SJCRH30 (cell line): ENCODE measurements at regions not wholly inside any gene's neighbourhood (a gene's known extent, or its start where the extent isn't known, plus 50 kb on each side); places are given as distances from the start of the nearest gene placed in this dataset.

ENCODE experiments used
- DNase-seq, 2 experiments: peaks; one replicate each; pipeline ENCODE4 v3.0.0-alpha.2; 2015 to 2020
- H3K27ac ChIP-seq: fragments of 250-450 bp; sonication (Bioruptor Pico); 2 replicates; pipeline ENCODE4 v1.5.1; 2020; ENCODE audit warnings: mild to moderate bottlenecking, moderate library complexity
- H3K27me3 ChIP-seq: fragments of 250-450 bp; sonication (Bioruptor Pico); 2 replicates; pipeline ENCODE4 v1.5.1; 2020; ENCODE audit warnings: mild to moderate bottlenecking, moderate library complexity
- H3K36me3 ChIP-seq: fragments of 250-450 bp; sonication (Bioruptor Pico); 2 replicates; pipeline ENCODE4 v1.5.1; 2020; ENCODE audit warnings: mild to moderate bottlenecking, moderate library complexity
- H3K4me1 ChIP-seq: fragments of 250-450 bp; sonication (Bioruptor Pico); 2 replicates; pipeline ENCODE4 v1.5.1; 2020; ENCODE audit warnings: mild to moderate bottlenecking, moderate library complexity
- H3K4me3 ChIP-seq: fragments of 250-450 bp; sonication (Bioruptor Pico); 2 replicates; pipeline ENCODE4 v1.5.1; 2020; ENCODE audit warnings: mild to moderate bottlenecking, moderate library complexity
- H3K9me3 ChIP-seq: fragments of 250-450 bp; sonication (Bioruptor Pico); replicated peaks from 2 replicates; pipeline ENCODE4 v1.5.1; 2020; ENCODE audit warnings: mild to moderate bottlenecking, moderate library complexity

GRCh38 chr5:97657239-97657638, 474.2 kb upstream of the RIOK2 start:
- Histone ChIP-seq H3K4me3 (no peak overlapping the region), H3K27me3 (no peaks in the 10 kb centered on the region), H3K36me3 (no peaks in the 10 kb centered on the region), H3K9me3 (no peaks in the 10 kb centered on the region), H3K4me1 (no peaks in the 10 kb centered on the region), H3K27ac (no peak overlapping the region)
- no peak for DNase-seq

- Histone ChIP-seq H3K36me3 (no peaks in the 10 kb centered on the region), H3K9me3 (no peaks in the 10 kb centered on the region), H3K27ac (no peak overlapping the region), H3K27me3 (no peaks in the 10 kb centered on the region), H3K4me1 (no peaks in the 10 kb centered on the region), H3K4me3 (no peak overlapping the region)
- DNase-seq, result no peak
Observed at GRCh38 chr5:97658116-97658900, 475.3 kb upstream of the RIOK2 start.

- no peaks in the 10 kb centered on the region for H3K27me3 ChIP-seq
- no peak for DNase-seq
- H3K4me3 ChIP-seq, result no peak overlapping the region
- H3K4me1 ChIP-seq, result no peaks in the 10 kb centered on the region
- H3K36me3 ChIP-seq, result no peaks in the 10 kb centered on the region
- no peak overlapping the region for H3K27ac ChIP-seq
- H3K9me3 ChIP-seq, result no peaks in the 10 kb centered on the region
Observed at GRCh38 chr5:97666783-97667182, 483.7 kb upstream of the RIOK2 start.

- H3K27ac ChIP-seq, result no peak overlapping the region
- no peaks in the 10 kb centered on the region for H3K9me3 ChIP-seq
- H3K36me3 ChIP-seq, result no peaks in the 10 kb centered on the region
- H3K4me3 ChIP-seq, result no peak overlapping the region
- DNase-seq, result no peak
- H3K4me1 ChIP-seq, result no peaks in the 10 kb centered on the region
- H3K27me3 ChIP-seq, result no peaks in the 10 kb centered on the region
Observed at GRCh38 chr5:97670447-97670846, 487.4 kb upstream of the RIOK2 start.

GRCh38 chr5:97676608-97677007, 493.6 kb upstream of the RIOK2 start:
- Histone ChIP-seq H3K4me3 (no peak overlapping the region), H3K27me3 (no peaks in the 10 kb centered on the region), H3K27ac (no peak overlapping the region), H3K9me3 (no peaks in the 10 kb centered on the region), H3K36me3 (no peaks in the 10 kb centered on the region), H3K4me1 (no peaks in the 10 kb centered on the region)
- no peak for DNase-seq

GRCh38 chr5:97694091-97694490, 511.0 kb upstream of the RIOK2 start:
- Histone ChIP-seq H3K27me3 (no peaks in the 10 kb centered on the region), H3K9me3 (no peaks in the 10 kb centered on the region), H3K4me1 (no peaks in the 10 kb centered on the region), H3K27ac (no peak overlapping the region), H3K36me3 (no peaks in the 10 kb centered on the region), H3K4me3 (no peak overlapping the region)
- no peak for DNase-seq

GRCh38 chr5:97714424-97714823, 531.4 kb upstream of the RIOK2 start:
- H3K27ac ChIP-seq, result no peak overlapping the region
- no peak overlapping the region for H3K4me3 ChIP-seq
- no peaks in the 10 kb centered on the region for H3K9me3 ChIP-seq
- no peaks in the 10 kb centered on the region for H3K36me3 ChIP-seq
- H3K27me3 ChIP-seq, result no peaks in the 10 kb centered on the region
- no peak for DNase-seq
- H3K4me1 ChIP-seq, result no peaks in the 10 kb centered on the region

- Histone ChIP-seq H3K4me1 (no peaks in the 10 kb centered on the region), H3K27me3 (no peaks in the 10 kb centered on the region), H3K27ac (no peak overlapping the region), H3K9me3 (no peaks in the 10 kb centered on the region; the same call in 1 of the 2 replicates), H3K4me3 (no peak overlapping the region), H3K36me3 (no peaks in the 10 kb centered on the region)
- no peak for DNase-seq
Observed at GRCh38 chr5:97726106-97726505, 543.1 kb upstream of the RIOK2 start.

- Histone ChIP-seq H3K4me1 (no peaks in the 10 kb centered on the region), H3K27me3 (no peaks in the 10 kb centered on the region)
- no peak for DNase-seq
Observed at GRCh38 chr5:97728920-97729319, 545.9 kb upstream of the RIOK2 start.

GRCh38 chr5:97729938-97730337, 546.9 kb upstream of the RIOK2 start:
- H3K36me3 ChIP-seq, result no peaks in the 10 kb centered on the region
- H3K4me3 ChIP-seq, result no peak overlapping the region

More at GRCh38 chr5:97728920-97729319, 545.9 kb upstream of the RIOK2 start:
- H3K36me3 ChIP-seq, result no peaks in the 10 kb centered on the region
- H3K4me3 ChIP-seq, result no peak overlapping the region
- H3K9me3 ChIP-seq, result no peaks in the 10 kb centered on the region; the same call in 1 of the 2 replicates
- no peak overlapping the region for H3K27ac ChIP-seq

GRCh38 chr5:97735209-97735608, 552.2 kb upstream of the RIOK2 start:
- Histone ChIP-seq H3K27me3 (no peaks in the 10 kb centered on the region), H3K36me3 (no peaks in the 10 kb centered on the region), H3K9me3 (no peaks in the 10 kb centered on the region), H3K27ac (no peak overlapping the region), H3K4me1 (no peaks in the 10 kb centered on the region), H3K4me3 (no peak overlapping the region)
- DNase-seq, result no peak

More at GRCh38 chr5:97729938-97730337, 546.9 kb upstream of the RIOK2 start:
- H3K27ac ChIP-seq, result no peak overlapping the region
- no peaks in the 10 kb centered on the region; the same call in 1 of the 2 replicates for H3K9me3 ChIP-seq
- H3K27me3 ChIP-seq, result no peaks in the 10 kb centered on the region
- no peak for DNase-seq
- no peaks in the 10 kb centered on the region for H3K4me1 ChIP-seq

GRCh38 chr5:97737608-97738007, 554.6 kb upstream of the RIOK2 start:
- Histone ChIP-seq H3K4me1 (no peaks in the 10 kb centered on the region), H3K4me3 (no peak overlapping the region), H3K9me3 (no peaks in the 10 kb centered on the region), H3K36me3 (no peaks in the 10 kb centered on the region), H3K27ac (no peak overlapping the region), H3K27me3 (no peaks in the 10 kb centered on the region)
- no peak for DNase-seq

GRCh38 chr5:97745817-97746216, 562.8 kb upstream of the RIOK2 start:
- H3K27me3 ChIP-seq, result no peaks in the 10 kb centered on the region
- H3K36me3 ChIP-seq, result no peaks in the 10 kb centered on the region
- H3K9me3 ChIP-seq, result no peaks in the 10 kb centered on the region
- no peaks in the 10 kb centered on the region for H3K4me1 ChIP-seq
- H3K27ac ChIP-seq, result no peak overlapping the region
- H3K4me3 ChIP-seq, result no peak overlapping the region
- DNase-seq, result no peak

GRCh38 chr5:97750576-97750975, 567.5 kb upstream of the RIOK2 start:
- Histone ChIP-seq H3K27me3 (no peaks in the 10 kb centered on the region), H3K4me3 (no peak overlapping the region), H3K36me3 (no peaks in the 10 kb centered on the region), H3K4me1 (0 out of 2 replicates have a peak, but pooled peaks cover 3% of the 10 kb centered on the region), H3K27ac (no peak overlapping the region), H3K9me3 (no peaks in the 10 kb centered on the region)
- no peak for DNase-seq

GRCh38 chr5:97751540-97751939, 568.5 kb upstream of the RIOK2 start:
- 0 out of 2 replicates have a peak, but pooled peaks cover 3% of the 10 kb centered on the region for H3K4me1 ChIP-seq
- DNase-seq, result peak; percentile 4 to 43

GRCh38 chr5:97752871-97753270, 569.8 kb upstream of the RIOK2 start:
- Histone ChIP-seq H3K4me3 (no peak overlapping the region), H3K9me3 (no peaks in the 10 kb centered on the region), H3K4me1 (0 out of 2 replicates have a peak, but pooled peaks cover 3% of the 10 kb centered on the region), H3K27ac (no peak overlapping the region), H3K27me3 (no peaks in the 10 kb centered on the region), H3K36me3 (no peaks in the 10 kb centered on the region)
- DNase-seq, result peak in 1 of 2 experiments; percentile 8

More at GRCh38 chr5:97751540-97751939, 568.5 kb upstream of the RIOK2 start:
- H3K27me3 ChIP-seq, result no peaks in the 10 kb centered on the region
- H3K4me3 ChIP-seq, result no peak overlapping the region
- no peaks in the 10 kb centered on the region for H3K36me3 ChIP-seq
- H3K27ac ChIP-seq, result no peak overlapping the region
- H3K9me3 ChIP-seq, result no peaks in the 10 kb centered on the region
